Breast epithelium (tissue), 3 donors: ENCODE measurements at regions not wholly inside any gene's neighbourhood (a gene's known extent, or its start where the extent isn't known, plus 50 kb on each side); places are given as distances from the start of the nearest gene placed in this dataset.

ENCODE experiments used
- CTCF ChIP-seq, 3 donors: fragments of 450-650 bp; IDR thresholded peaks; one replicate each; pipeline ENCODE4 v1.5.1; 2016 to 2017; ENCODE audit warnings: antibody characterized with exemption in 3 of 3, mild to moderate bottlenecking in 3 of 3, moderate library complexity in 3 of 3
- POLR2A ChIP-seq: fragments of 450-650 bp; IDR thresholded peaks from one replicate; pipeline ENCODE4 v1.6.1; 2016; ENCODE audit warnings: antibody characterized with exemption, mild to moderate bottlenecking, moderate library complexity
- POLR2AphosphoS5 ChIP-seq, 3 donors: sonication (generic); formaldehyde crosslinking; IDR thresholded peaks; one replicate each; pipeline ENCODE4 v1.6.1; 2017; ENCODE audit warnings: antibody characterized with exemption in 3 of 3

- TF ChIP-seq POLR2A (no peak), CTCF (IDR thresholded peaks at IDR 0.05) (no peak), POLR2AphosphoS5 (IDR thresholded peaks at IDR 0.05) (no peak)
These were observed 428.5 kb upstream of the FRG2C start for GRCh38 chr3:75235631-75236030.
